ENCODE measurements at regions not wholly inside any gene's neighbourhood (a gene's known extent, or its start where the extent isn't known, plus 50 kb on each side); places are given as distances from the start of the nearest gene placed in this dataset.
A peak's percentile ranks its signal among the peaks of the same experiment; 100 is the strongest.

GRCh38 chr19:46546194-46546896 is 50.7 kb upstream of the PNMA8B start:
- H3K4me2 ChIP-seq = peak overlapping the region; percentile 12 to 75 (median 51); a peak in 19 of 22 replicates
- peak; percentile 37 to 99 (median 88); a peak in 19 of 22 replicates for TF ChIP-seq Cebpa-rat (IDR thresholded peaks at IDR 0.05)
- peaks cover 36 to 47% (median 42%) of the 10 kb centered on the region in 11 experiments for H3K9me3 ChIP-seq (replicated peaks in 1 of 11)
- H3K4me3 ChIP-seq = no peak overlapping the region
- H3K27ac ChIP-seq = peak overlapping the region in 2 of 11 experiments; percentile 11 to 30; a peak in 5 of 22 replicates
- peaks cover 10 to 80% (median 19%) of the 10 kb centered on the region in 10 experiments; a peak in 19 of 20 replicates for H3K4me1 ChIP-seq
- H3K27me3 ChIP-seq = no peaks in the 10 kb centered on the region
- no peak overlapping the region for H3K9ac ChIP-seq
- H4K20me1 ChIP-seq = no peaks in the 10 kb centered on the region
- H3K36me3 ChIP-seq = peaks cover 0 to 3% (median 0%) of the 10 kb centered on the region in 11 experiments; a peak in 1 of 22 replicates

- Histone ChIP-seq H3K4me1 (peaks cover 10 to 86% (median 21%) of the 10 kb centered on the region in 10 experiments; a peak in 19 of 20 replicates), H3K36me3 (peaks cover 0 to 3% (median 0%) of the 10 kb centered on the region in 11 experiments; a peak in 1 of 22 replicates), H3K4me3 (no peak overlapping the region; a peak in 2 of 20 replicates), H3K4me2 (peak overlapping the region in 5 of 11 experiments; percentile 13 to 71 (median 68); a peak in 8 of 22 replicates), H3K9me3 (replicated peaks in 1 of 11) (peaks cover 36 to 76% (median 67%) of the 10 kb centered on the region in 11 experiments), H3K27me3 (no peaks in the 10 kb centered on the region), H3K27ac (peak overlapping the region in 4 of 11 experiments; percentile 11 to 67 (median 44); a peak in 7 of 22 replicates), H3K9ac (no peak overlapping the region), H4K20me1 (no peaks in the 10 kb centered on the region)
- TF ChIP-seq Cebpa-rat (IDR thresholded peaks at IDR 0.05) = no peak
Observed at GRCh38 chr19:46550684-46551083, 50.4 kb upstream of the CALM3 start.

- Histone ChIP-seq H3K4me2 (peak overlapping the region in 5 of 11 experiments; percentile 37 to 71 (median 68); a peak in 11 of 22 replicates), H3K4me3 (no peak overlapping the region; a peak in 1 of 20 replicates), H4K20me1 (no peaks in the 10 kb centered on the region), H3K36me3 (peaks cover 0 to 3% (median 0%) of the 10 kb centered on the region in 11 experiments; a peak in 1 of 22 replicates), H3K9ac (peak overlapping the region in 1 of 11 experiments; percentile 36; a peak in 4 of 22 replicates), H3K9me3 (replicated peaks in 1 of 11) (peaks cover 36 to 77% (median 67%) of the 10 kb centered on the region in 11 experiments), H3K27ac (peak overlapping the region in 5 of 11 experiments; percentile 11 to 67 (median 49); a peak in 8 of 22 replicates), H3K4me1 (peaks cover 8 to 85% (median 20%) of the 10 kb centered on the region in 10 experiments; a peak in 19 of 20 replicates), H3K27me3 (no peaks in the 10 kb centered on the region)
- no peak for TF ChIP-seq Cebpa-rat (IDR thresholded peaks at IDR 0.05)
Observed at GRCh38 chr19:46551164-46551563, 50.0 kb upstream of the CALM3 start.
